H1 (cell line): ENCODE measurements at regions not wholly inside any gene's neighbourhood (a gene's known extent, or its start where the extent isn't known, plus 50 kb on each side); places are given as distances from the start of the nearest gene placed in this dataset.

Experiments used
- CTCF ChIP-seq, 3 experiments: IDR thresholded peaks; 1 replicate in 2 of 3; 2 replicates in 1 of 3; pipeline versions ENCODE4 v1.5.1 to v1.6.1; 2011; ENCODE audit warnings: low read length in 3 of 3, mild to moderate bottlenecking in 3 of 3, inconsistent platforms in 2 of 3, low read depth in 1 of 3, moderate library complexity in 1 of 3; ENCODE audit not compliant: insufficient read depth in 1 of 3; ENCODE audit errors: control extremely low read depth in 1 of 3
- EP300 ChIP-seq, 2 experiments: IDR thresholded peaks; 1 replicate in 1 of 2; 2 replicates in 1 of 2; pipeline ENCODE4 v1.6.1; 2011 to 2012; ENCODE audit warnings: low read depth in 2 of 2, low read length in 2 of 2, mild to moderate bottlenecking in 2 of 2, borderline replicate concordance in 1 of 2, inconsistent platforms in 1 of 2, moderate library complexity in 1 of 2
- EZH2 ChIP-seq: fragments of 200-600 bp; sonication (generic); IDR thresholded peaks from 2 replicates; pipeline ENCODE4 v1.7.1; 2012; ENCODE audit warnings: low read depth, mild to moderate bottlenecking, moderate library complexity, low read length, inconsistent platforms; ENCODE audit not compliant: severe bottlenecking
- FOSL1 ChIP-seq: IDR thresholded peaks from 2 replicates; pipeline ENCODE4 v1.6.1; 2011; ENCODE audit warnings: mild to moderate bottlenecking, low read depth, low read length, moderate library complexity; ENCODE audit not compliant: insufficient read depth
- GABPA ChIP-seq: IDR thresholded peaks from 2 replicates; pipeline ENCODE4 v1.6.1; 2011; ENCODE audit warnings: mild to moderate bottlenecking, low read length, moderate library complexity, borderline replicate concordance; ENCODE audit not compliant: insufficient read depth
- HDAC6 ChIP-seq: IDR thresholded peaks from one replicate; pipeline ENCODE4 v1.7.1; 2012; ENCODE audit warnings: low read depth, mild to moderate bottlenecking, inconsistent platforms, low read length, moderate library complexity
- POLR2A ChIP-seq, 2 experiments: IDR thresholded peaks; 1 replicate in 1 of 2; 2 replicates in 1 of 2; pipeline ENCODE4 v1.6.1; 2011; ENCODE audit warnings: low read depth in 2 of 2, low read length in 2 of 2, mild to moderate bottlenecking in 2 of 2; ENCODE audit errors: control extremely low read depth in 1 of 2
- RAD21 ChIP-seq, 2 experiments: IDR thresholded peaks in 1 of 2; conservative IDR thresholded peaks in 1 of 2; 2 replicates each; pipeline ENCODE4 v1.6.1; 2011; ENCODE audit warnings: low read depth in 2 of 2, low read length in 2 of 2, improper control_type of control experiment in 1 of 2, inconsistent platforms in 1 of 2, mild to moderate bottlenecking in 1 of 2, moderate library complexity in 1 of 2
- SP2 ChIP-seq: IDR thresholded peaks from 2 replicates; pipeline ENCODE4 v1.6.1; 2012; ENCODE audit warnings: mild to moderate bottlenecking, low read length, inconsistent platforms
- SRF ChIP-seq: IDR thresholded peaks from 2 replicates; pipeline ENCODE4 v1.6.1; 2011; ENCODE audit warnings: mild to moderate bottlenecking, low read depth, low read length, moderate library complexity
- YY1 ChIP-seq: IDR thresholded peaks from 2 replicates; pipeline ENCODE4 v1.6.1; 2011; ENCODE audit warnings: low read depth, mild to moderate bottlenecking, low read length

GRCh38 chr6:141445928-141446628 is 686.6 kb upstream of the GJE1 start:
- TF ChIP-seq POLR2A (IDR thresholded peaks at IDR 0.05; ENCODE audit: control extremely low read depth in 1 of 2, low read depth in 2 of 2, low read length in 2 of 2) (no peak), HDAC6 (no peak), CTCF (IDR thresholded peaks at IDR 0.05; ENCODE audit: control extremely low read depth in 1 of 3, insufficient read depth in 1 of 3, low read depth in 1 of 3, low read length in 3 of 3) (no peak), FOSL1 (no peak), EP300 (IDR thresholded peaks at IDR 0.05; ENCODE audit: borderline replicate concordance in 1 of 2, low read depth in 2 of 2, low read length in 2 of 2) (no peak), EZH2 (no peak), SRF (no peak), YY1 (no peak), GABPA (no peak), RAD21 (IDR thresholded peaks at IDR 0.05 in 1 of 2, conservative IDR thresholded peaks at IDR 0.05 in 1 of 2; ENCODE audit: low read depth in 2 of 2, low read length in 2 of 2) (no peak), SP2 (no peak)
